HK-2 (cell line): ENCODE measurements at regions not wholly inside any gene's neighbourhood (a gene's known extent, or its start where the extent isn't known, plus 50 kb on each side); places are given as distances from the start of the nearest gene placed in this dataset.

Source experiments
- DNase-seq: peaks from one replicate; pipeline ENCODE4 v3.0.0-alpha.2; 2018; ENCODE audit not compliant: unreplicated experiment

DNA sequence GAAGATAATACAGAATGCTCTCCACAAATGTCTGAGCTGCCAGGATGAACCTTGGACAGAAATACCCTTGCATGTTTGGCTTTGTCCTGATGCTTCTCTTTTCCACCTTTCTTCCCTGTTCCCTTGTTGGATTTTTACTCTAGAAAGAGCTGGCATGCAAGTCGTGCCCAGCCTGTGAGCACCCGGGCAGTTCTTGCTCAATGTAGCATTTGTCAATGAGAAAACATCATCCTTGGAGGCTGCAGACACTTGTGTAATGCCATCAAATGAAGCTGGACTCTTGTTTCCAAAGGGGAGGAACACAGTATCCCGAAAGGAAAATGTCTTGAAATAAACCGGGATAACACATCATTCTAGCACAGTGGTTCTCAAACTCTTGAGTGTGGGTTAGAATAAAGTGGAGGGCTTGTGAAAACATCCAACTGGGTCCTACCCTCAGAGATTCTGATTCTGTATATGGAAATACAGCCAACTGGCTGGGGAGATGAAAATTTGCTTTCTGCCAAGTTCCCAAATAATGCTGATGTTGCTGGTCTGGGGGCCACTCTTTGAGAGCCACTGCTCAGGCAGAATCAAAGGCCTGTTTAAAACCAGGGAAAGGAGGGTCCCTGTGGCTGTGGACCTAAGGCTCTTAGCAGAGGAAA lies 237.2 kb downstream of the SPATA18 start:
- DNase-seq = no peak

DNA sequence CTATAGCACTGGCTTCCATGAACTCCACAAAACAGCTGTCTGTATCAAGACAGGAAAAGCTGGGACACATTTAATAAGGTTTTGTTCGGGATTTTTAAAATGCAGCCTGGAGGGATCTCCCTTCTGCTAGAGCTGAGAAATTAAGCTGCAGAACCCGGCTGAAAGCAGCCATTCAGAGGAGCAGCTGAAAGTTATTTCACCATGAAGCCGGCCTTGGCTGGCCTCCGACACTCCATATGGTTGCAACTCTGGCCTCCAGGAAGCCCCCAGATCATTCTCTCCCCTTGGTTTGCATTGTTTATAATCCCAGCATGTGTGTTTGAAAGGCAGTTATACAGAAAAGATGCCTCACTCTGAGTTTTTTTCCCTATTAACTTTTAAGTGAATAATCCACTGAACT lies 239.4 kb downstream of the SPATA18 start:
- DNase-seq = no peak

DNA sequence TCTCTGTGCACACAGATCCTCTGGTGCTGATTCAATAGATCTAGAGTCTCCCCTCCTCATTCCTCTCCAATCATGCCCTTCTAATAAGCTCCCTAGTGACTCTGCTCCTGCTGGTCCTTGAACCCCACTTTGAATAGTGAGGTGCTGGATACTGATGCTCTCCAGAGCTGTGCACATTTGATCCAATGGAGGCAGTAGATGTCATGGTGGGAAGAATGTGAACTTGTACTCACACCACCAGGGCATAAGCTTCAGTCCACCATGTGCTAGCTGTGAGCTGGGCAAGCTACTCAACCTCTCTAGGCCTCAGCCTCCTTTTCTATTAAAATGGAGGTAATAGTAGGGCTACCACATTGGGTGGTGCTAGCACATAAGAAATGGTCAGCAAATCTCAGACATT lies 241.1 kb downstream of the SPATA18 start:
- no peak for DNase-seq

DNA sequence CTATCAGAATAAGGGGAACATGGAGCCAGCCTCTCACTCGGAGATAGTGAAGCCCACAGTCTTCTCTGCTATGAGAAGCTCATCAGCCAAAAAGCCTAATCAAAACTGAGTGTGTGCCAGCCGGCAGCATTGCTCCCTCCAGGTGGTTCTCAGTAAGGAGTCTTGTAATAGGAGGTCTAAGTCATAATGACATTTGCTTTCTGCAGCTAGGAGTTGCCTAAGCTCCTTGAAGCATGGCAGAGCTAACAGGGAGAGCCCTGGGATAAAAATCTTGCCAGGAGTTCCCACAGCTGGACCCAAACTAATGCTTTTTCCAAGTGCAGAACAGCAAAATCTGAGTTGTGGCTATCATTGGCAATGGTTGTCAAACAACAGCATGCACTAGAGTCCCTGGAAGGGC lies 245.2 kb downstream of the SPATA18 start:
- no peak for DNase-seq

DNA sequence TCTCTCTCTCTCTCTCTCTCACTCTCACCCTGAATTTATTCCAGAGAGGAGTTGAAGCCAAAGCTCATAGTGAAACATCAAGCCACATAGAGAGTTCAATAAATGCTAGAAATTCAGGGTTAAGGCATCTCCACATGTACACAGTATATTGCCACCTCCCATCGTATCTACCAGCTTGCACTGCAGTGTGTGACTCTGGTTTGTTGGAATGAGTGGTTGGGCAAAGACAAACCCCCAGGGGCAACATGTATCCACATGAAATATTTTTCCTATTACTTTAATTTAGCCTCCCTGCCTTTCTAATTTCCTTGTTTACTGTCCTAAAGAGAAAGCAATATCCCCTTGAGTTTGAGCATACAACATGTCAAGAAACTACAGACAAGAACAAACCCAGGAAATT lies 247.3 kb downstream of the SPATA18 start:
- DNase-seq = no peak

DNA sequence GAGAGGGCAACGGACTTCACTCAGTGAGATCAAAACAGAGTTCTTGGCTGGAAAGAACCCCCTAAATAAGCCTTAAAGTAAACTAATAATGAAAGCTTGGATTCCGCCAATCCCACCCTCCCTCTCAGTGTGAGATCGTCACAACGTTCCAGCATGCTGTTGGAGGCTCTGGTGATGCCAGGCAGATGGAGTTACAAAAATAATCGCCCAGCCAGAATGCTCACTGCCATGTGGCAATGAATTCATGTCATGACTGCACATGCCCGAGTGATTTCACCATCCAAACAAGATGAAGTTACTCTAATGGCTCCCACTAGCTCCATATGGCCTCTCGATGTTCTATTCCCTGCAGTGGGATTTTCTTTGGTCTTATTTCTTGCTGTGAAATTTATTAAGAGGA lies 248.0 kb downstream of the SPATA18 start:
- DNase-seq = no peak

DNA sequence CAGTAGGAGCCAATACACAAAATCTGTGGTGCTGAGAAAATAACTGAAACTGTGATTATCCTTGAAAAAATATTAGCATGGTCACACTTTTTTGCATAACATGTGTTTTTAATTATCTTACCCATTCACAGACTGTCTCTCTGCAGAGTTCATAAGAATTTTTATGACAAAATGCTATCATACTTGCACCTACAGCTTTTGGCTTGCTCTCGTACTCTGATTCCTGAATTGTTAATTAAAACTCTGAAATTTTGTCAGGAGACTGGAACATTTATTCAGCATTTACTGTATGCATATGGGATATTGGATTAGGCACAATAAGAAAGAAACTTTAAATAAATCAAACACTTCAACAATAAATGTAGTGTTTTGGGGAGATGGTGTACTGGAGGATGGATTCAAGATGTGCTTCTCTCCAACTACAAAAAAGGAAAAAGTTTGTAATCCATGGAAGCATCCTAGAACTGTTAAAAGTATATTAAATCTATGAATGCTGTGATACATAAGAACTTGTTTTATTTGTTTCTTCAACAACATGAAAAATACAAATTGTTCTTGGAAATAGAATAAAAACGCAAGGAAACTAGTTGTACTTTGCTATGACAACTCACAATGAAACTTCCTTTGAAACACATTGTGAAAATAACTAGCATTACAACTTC lies 260.5 kb downstream of the SPATA18 start:
- DNase-seq = no peak

DNA sequence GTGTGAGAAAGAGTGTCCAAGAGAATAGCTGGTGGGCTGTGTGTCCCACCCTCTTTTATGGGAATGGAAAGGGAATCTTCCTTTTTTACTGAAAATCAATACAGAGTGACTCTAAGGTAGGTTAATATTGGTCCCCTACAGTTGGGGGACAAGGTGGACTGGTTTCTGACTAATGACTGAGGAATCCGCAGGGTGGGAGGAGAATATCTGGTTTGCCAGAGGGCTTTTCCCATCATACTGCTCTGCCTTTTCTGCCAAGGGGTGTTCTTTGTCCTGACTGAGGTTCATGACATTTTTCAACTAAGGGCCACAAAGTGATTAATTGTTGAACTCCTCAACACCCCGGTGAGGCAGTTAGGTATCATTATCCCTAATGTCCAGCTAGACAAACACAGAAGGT lies 261.6 kb downstream of the SPATA18 start:
- no peak for DNase-seq

DNA sequence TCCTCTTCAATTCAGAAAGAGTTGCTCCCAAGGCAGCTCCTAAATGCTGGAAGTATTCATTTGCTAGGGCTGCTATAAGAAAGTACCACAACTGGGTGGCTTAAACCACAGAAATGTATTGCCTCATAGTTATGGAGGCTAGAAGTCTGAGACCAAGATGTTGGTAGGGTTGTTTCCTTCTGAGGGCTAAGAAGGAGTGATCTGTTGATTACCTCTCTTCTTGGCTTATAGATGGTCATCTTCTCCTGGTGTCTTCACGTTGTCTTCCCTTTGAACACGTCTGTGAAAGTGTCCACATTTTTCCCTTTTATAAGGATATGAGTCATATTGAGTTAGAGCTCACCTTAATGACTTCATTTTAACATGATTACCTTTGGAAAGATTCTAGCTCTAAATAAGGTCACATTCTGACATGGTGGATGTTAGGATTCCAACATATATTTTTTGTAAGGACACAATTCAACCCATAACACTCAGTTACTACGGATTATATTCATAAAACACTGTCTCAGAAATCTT lies 266.3 kb downstream of the SPATA18 start:
- DNase-seq = no peak

DNA sequence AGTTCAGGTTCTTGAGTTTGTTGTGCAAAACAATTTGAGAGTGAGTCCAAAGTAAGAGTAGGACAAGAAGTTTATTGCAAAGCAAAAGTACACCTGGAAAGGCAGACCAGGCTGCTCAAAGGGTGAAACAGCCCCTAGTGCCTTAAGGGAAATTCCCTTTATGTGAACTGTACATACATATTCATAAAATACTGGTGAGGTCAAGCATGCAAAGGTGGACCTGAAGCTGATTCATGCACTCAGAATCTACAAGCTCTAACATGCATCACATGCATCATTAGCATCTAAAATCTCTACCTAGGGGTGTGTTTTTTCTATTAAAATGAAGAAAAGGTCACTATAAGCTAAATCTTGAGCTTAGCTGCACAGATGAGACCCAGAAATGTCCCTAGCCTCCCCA lies 266.9 kb downstream of the SPATA18 start:
- no peak for DNase-seq

DNA sequence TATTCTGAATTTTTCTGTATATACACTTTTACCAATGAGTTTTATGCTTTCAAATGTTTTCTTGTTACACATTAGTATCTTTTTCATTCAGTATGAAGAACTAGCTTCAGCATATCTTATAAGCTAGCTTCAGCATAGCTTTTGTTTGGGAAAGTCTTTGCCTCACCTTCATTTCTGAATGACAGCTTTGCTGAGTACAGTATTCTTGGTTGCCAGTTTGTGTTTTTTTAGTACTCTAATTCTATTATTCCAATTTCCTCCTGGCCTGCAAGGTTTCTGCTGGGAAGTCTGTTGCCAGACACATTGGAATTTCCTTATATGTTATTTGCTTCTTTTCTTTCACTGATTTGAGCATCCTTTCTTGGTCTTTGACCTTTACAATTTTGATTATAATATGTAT lies 278.8 kb downstream of the SPATA18 start:
- no peak for DNase-seq

DNA sequence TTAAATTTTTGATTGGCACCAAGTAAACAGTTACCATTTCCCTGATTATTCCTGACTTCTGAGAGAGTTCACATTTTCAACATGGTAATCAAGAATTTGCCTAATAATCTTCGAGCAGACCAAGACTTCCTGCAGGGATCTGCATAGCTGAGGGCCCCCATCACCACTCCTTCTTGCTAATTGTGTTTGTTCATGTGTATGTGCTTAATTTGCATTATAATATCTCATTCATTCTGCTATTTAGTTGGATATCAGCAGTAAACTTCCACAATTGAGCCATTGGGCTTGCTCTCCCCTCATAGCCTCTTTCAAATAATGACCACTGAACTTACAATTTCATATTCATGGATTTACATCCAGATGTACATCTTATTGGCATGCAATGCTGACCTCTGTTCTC lies 292.5 kb downstream of the SPATA18 start:
- DNase-seq = no peak

DNA sequence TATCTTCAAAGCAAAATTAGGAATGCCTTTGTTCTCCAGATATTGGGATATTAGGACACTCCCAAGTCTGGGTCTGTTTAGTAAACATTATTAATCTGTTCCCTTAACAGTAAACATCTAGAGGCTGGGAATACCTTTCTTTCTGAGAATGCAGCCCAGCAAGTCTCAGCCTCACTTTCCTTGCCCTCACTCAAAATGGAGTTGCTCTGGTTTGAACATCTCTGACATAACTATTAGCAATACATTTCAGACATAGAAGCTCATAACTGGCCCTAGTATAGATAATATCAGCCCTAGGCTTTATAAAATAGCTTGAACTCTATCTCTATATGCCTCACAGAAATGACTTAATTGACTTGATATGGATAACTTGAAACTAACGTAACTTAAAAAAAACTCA lies 299.8 kb downstream of the SPATA18 start:
- no peak for DNase-seq

DNA sequence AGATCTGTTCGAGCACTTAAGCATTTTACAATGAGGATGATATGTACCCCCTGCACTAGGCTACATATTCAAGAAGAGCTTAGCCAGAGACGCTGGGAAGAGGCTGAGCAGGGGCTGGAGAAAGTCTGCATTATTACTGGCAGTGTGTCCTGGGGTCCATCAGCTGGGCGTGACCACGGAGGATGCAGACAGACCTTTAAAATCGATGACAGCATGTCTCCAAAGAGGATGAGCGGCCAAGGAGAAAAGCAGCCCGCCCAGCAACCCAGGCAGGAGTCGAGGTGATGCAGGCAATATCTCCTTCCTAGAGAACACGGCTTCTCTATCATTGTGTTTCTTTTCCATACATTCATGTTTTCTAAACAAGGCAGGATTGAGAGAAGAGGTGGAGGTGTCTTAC lies 300.7 kb downstream of the USP46 start:
- DNase-seq = no peak

DNA sequence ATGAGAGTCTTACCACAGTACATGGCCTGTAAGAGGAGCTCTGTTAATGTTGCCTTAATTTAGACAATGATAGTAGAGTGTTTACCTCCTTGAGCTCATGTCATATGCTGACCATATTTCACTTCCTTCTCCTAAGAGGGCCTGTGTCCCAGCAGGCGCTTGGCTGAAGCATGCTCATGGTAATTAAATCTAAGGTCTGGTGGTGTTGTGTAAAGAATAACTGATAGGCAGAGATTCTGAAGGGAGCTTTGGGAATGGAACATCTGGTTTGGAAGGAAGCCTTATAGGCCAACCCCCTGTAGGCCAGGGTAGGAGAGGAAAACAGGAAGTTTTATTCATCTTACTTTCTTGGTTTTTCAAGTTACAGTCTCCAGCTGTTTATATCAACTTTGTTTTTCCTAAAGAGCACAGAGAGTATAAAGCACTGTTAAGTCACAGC lies 300.2 kb downstream of the USP46 start:
- DNase-seq = no peak

DNA sequence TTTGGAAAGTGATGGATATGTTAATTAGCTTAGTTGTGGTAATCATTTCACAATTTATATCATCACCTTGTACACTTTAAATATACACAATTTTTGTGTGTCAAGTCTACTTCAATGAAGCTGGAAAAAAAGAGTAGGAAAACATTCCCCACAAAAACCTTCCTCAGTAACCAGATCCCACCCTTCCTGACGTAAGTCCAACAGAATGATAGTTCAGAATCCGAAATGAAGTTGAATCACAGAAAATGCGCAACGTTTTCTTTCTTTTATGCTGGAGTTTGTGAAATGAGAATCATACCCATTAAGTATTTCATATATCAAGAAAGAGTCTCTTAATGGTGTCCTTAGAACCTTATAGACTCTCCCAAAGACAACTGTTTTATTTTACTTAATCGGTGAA lies 292.9 kb downstream of the USP46 start:
- no peak for DNase-seq

DNA sequence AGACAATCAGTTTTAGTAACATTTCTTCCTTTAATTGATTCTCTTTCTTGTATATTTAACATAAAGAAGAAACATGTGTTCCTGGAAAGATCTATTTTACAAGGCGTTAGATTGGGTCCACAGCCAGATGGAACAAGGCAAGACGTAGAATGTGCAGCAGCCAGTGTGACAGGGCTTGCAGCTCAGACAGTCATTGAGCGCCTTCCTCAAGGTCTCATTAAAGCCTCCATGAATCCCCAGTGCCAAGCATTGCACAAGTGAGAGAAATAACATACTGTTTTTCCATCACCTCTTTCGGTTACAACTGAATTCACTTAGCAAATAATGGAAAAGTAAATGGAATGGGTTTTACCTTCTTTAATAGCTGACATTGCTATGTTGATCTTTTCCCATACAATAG lies 292.5 kb downstream of the USP46 start:
- DNase-seq = no peak

DNA sequence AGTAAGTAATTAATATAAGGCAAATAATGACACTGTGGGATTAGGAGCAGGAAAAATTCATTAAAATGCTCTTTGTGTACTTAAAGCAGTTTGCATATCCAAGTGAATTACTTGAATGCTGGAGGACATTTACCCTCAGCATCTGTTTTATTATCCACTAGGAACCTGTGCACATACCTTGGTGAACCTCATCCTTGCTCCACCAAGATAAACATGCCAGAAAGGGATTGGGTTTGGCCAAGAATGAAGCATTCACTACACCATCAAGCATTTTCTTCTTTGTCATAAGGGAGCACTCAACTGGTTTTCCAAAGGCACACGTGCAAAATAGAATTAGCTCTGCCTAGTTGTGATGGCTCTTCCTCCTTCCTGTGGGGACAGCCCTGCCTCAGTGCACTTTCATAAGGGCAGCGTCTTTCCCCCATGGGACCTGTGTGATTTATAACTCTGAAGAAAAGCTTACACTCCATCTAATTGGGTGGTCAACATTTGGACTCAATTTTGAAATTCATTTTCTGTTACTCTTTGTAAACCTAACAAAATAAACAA lies 291.7 kb downstream of the USP46 start:
- DNase-seq = no peak

DNA sequence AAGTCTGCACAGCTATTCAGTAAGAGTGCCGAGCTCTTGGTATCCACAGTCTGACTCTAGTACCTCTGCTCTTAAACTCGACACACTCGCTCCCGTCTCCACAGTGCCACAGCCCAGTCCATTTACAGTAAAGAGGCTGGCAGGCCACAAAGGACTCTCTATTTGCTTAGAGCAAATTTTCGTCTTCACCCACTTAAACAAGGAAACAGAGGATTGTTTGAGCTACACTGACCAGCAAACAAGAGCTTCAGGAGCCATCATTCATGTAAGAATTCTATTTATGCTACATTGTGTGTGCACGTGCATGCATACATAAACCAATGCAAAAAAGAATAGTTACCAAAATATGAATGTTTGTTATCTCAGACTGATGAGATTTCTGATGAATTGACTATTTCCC lies 290.2 kb downstream of the USP46 start:
- DNase-seq = no peak

DNA sequence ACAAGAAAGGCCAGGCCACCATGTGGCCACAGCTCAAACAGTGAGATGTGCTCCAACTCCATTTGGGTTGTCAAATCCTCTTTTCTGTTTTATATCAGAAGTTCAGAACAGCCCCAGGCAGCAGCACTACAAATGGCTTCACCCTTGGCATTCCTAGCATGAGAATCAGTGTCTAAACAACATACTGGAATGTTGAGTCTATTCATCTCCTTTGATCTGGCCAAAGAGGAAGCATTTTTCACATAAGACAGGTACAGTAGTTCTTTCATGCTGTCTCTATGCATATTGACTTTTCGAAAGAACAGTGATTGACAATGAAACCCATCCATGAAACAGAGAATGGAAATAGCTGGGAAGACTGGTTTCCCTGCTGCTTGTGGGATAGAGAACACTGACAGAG lies 289.5 kb downstream of the USP46 start:
- no peak for DNase-seq

DNA sequence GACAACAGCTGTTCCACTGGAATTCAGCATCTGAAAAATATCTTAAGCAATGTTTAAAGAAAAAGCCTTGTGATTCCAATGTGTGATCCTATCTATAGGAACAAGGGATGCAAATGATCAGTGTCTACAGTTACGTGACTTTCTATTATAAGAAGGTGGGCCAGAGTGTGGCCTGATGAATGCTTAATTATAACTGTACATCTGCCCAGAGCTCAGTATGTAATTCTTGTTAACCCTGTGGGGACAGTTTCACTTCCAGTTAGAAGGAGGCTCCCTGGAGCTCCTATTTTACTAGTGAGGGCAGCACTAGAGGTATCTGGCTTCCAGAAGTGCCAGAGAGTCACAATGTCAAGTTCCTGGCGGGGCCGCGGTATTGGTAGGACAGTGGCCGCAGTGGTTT lies 288.5 kb downstream of the USP46 start:
- no peak for DNase-seq

DNA sequence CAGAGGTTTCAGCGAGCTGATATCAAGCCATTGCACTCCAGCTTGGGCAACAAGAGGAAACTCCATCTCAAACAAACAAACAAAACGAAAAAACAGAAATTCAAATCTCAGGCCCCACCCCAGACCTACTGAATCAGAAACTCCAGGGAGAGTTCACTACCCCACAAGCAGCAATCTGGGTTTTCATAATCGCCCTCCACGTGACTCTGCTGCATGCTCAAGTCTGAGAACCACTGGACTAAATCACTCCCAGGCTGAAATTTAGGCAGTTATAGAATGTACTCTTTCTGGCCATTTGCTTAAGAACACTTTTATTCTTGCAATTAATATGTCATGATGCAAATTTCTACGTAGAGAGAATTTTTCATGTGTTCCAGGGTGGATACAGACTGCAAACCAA lies 287.3 kb downstream of the USP46 start:
- DNase-seq = no peak

DNA sequence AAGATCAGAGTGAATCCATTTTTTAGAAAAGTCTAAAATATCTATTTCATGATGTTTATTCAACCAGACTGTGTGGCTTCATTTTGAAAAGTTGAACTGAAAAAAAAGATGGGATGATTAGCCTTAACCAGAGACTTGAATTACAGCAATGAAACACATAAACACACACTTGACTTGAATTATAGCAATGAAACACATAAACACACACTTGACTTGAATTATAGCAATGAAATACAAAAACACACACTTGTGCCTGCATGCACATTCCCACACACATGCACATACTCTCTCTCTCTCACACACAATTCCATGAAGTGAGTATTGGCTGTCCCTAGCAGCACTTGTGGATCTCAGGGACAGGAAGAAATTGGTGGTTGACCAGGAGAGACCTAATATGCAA lies 286.8 kb downstream of the USP46 start:
- DNase-seq = no peak

DNA sequence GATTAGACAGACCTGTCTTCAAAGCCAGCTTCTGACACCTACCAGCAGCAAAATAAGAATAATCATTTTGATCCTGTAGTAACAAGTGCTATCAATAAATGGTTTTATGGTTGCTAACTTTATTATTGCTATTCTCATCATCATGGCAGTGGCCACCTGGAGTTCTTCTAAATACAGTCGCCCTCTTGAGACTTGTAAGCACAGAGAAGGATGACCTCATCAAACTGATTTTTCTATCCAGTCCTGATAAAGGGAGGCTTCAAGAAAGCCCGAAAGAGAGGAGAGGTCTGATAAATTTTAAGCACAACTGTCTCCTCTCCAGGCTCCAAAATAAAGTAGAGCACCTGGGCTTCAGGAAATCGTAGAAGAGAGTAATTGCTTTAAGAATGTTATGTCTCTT lies 286.4 kb downstream of the USP46 start:
- DNase-seq = no peak
